Coronary artery (tissue), 2 donors: ENCODE measurements at regions not wholly inside any gene's neighbourhood (a gene's known extent, or its start where the extent isn't known, plus 50 kb on each side); places are given as distances from the start of the nearest gene placed in this dataset.
A peak's percentile ranks its signal among the peaks of the same experiment; 100 is the strongest.

ENCODE experiments used
- DNase-seq: peaks from one replicate; pipeline ENCODE4 v3.0.0-alpha.2; 2017; ENCODE audit warnings: low spot score
- H3K27ac ChIP-seq, 2 donors: fragments of 200-600 bp; sonication (generic); one replicate each; pipeline ENCODE4 v1.5.1; 2016 to 2019
- H3K4me3 ChIP-seq: fragments of 200-600 bp; sonication (generic); 2 replicates; pipeline ENCODE4 v1.5.1; 2016; ENCODE audit warnings: mild to moderate bottlenecking, moderate library complexity
- TF ChIP-seq, protein P1 (sequence below): fragments of 200-600 bp; sonication (generic); IDR thresholded peaks from one replicate; pipeline ENCODE4 v1.5.1; 2019; ENCODE audit warnings: antibody characterized with exemption

DNA sequence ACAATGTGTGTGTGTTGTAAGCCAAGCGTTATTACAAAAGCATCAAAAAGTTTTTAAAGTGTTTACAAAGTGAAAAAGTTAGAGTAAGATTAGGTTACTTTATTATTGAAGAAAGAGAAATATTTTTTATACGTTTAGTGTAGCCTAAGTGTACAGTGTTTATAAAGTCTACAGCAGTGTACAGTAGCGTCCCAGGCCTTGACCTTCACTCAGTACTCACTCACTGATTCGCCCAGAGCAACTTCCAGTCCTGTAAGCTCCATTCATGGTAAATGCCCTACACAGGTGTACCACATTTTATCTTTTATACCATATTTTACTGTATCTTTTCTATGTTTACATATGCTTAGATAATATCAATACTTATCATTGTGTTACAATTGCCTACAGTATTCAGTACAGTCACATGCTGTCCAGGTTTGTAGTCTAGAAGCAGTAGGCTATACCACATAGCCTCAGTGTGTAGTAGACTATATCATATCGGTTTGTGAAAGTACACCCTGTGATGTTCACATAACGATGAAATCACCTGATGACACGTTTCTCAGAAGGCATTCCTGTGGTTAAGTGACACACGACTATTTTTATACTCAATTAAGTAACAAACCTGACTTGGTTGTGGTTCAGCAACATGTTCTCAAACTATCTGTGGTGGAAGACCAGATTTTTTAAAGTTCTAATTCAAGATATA, 152.0 kb upstream of the EDNRA start:
- DNase-seq, result no peak
- no peak overlapping the region for H3K4me3 ChIP-seq
- H3K27ac ChIP-seq, result no peak overlapping the region
- TF ChIP-seq, protein P1, sequence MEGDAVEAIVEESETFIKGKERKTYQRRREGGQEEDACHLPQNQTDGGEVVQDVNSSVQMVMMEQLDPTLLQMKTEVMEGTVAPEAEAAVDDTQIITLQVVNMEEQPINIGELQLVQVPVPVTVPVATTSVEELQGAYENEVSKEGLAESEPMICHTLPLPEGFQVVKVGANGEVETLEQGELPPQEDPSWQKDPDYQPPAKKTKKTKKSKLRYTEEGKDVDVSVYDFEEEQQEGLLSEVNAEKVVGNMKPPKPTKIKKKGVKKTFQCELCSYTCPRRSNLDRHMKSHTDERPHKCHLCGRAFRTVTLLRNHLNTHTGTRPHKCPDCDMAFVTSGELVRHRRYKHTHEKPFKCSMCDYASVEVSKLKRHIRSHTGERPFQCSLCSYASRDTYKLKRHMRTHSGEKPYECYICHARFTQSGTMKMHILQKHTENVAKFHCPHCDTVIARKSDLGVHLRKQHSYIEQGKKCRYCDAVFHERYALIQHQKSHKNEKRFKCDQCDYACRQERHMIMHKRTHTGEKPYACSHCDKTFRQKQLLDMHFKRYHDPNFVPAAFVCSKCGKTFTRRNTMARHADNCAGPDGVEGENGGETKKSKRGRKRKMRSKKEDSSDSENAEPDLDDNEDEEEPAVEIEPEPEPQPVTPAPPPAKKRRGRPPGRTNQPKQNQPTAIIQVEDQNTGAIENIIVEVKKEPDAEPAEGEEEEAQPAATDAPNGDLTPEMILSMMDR, result no peak

- Histone ChIP-seq H3K27ac (peak overlapping the region in 1 of 2 donors; percentile 27), H3K4me3 (no peak overlapping the region)
- DNase-seq, result no peak
- TF ChIP-seq, protein P1, result no peak
These were observed 148.8 kb upstream of the EDNRA start for GRCh38 chr4:147332091-147332490.

DNA sequence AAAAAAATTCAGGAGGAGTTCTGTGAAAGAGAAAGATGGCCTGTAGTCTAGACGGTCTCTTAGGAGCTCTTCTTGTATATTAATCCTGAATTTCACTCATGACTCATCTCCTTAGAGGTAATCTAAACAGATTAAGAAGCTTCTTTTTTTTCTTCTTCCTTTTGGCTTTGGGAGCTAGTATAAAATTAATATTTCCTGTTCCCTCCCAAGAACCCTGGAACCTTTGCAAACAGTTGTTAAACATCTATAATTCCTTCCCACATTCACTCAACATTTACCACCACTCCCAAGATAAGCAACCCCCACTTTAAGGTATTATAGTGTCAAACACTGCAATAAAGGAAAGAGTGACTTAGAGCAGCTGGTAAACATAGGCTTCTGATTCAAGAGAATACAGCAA, 146.4 kb upstream of the EDNRA start:
- TF ChIP-seq, protein P1, result no peak
- H3K4me3 ChIP-seq, result no peak overlapping the region
- no peak for DNase-seq
- no peak overlapping the region for H3K27ac ChIP-seq

GRCh38 chr4:147335183-147335582, 145.7 kb upstream of the EDNRA start:
- DNase-seq, result no peak
- Histone ChIP-seq H3K4me3 (no peak overlapping the region), H3K27ac (no peak overlapping the region)
- TF ChIP-seq, protein P1, result no peak

GRCh38 chr4:147336252-147336651, 144.6 kb upstream of the EDNRA start:
- DNase-seq, result no peak
- Histone ChIP-seq H3K4me3 (no peak overlapping the region), H3K27ac (no peak overlapping the region)
- TF ChIP-seq, protein P1, result no peak

DNA sequence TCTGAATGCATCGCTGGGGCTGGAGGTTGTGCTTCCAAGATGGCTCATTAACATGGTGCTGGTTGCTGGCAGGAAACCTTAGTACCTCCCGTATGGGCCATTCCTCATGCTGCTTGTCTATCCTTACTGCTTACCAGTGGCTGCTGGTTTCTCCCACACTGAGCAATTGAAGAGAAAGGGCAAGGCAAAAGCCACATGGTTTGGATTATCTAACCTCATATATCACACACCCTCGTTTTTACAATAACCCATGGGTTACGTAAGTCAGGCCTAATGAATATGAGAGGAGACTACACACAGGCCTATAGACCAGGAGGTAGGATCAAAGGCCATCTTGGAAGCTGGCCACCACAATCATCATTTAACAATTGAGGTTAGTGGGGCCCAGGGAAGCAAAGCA, 141.8 kb upstream of the EDNRA start:
- Histone ChIP-seq H3K27ac (no peak overlapping the region), H3K4me3 (no peak overlapping the region)
- DNase-seq, result no peak
- TF ChIP-seq, protein P1, result no peak

DNA sequence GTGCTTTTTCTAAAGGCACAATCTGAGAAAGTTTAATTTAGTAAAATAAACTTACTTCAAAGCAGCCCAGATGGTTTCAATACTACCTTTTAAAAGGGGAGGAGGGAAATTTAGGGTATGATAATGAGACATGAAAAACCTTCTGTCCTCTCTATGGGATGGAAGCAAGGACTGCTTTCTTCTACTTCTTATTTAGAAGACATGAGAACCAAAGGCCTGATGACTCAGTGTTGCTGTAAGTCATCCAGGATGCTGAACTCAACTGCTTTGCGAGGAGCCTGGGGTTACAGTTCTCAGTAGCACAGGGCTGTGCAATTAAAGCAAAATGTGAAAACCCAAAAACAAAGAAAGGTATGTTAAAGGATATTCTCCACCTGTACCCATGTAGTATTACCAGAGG, 140.8 kb upstream of the EDNRA start:
- TF ChIP-seq, protein P1, result no peak
- no peak for DNase-seq
- H3K4me3 ChIP-seq, result no peak overlapping the region
- no peak overlapping the region for H3K27ac ChIP-seq
